Activated CD8-positive, alpha-beta memory T cell treated with anti-CD3 and anti-CD28 coated beads for 36 hours (primary cell): ENCODE measurements at regions not wholly inside any gene's neighbourhood (a gene's known extent, or its start where the extent isn't known, plus 50 kb on each side); places are given as distances from the start of the nearest gene placed in this dataset.

Experiments used
- CTCF ChIA-PET: fragments of 350-600 bp; sonication (Branson Sonifier 250); formaldehyde crosslinking; loops from one replicate; lab custom pipeline; 2021; ENCODE audit warnings: antibody characterized with exemption; lab: Charles Lee
- POLR2A ChIA-PET: fragments of 350-600 bp; sonication (Branson Sonifier 250); formaldehyde crosslinking; loops from one replicate; lab custom pipeline; 2021; ENCODE audit warnings: antibody characterized with exemption; lab: Charles Lee

DNA sequence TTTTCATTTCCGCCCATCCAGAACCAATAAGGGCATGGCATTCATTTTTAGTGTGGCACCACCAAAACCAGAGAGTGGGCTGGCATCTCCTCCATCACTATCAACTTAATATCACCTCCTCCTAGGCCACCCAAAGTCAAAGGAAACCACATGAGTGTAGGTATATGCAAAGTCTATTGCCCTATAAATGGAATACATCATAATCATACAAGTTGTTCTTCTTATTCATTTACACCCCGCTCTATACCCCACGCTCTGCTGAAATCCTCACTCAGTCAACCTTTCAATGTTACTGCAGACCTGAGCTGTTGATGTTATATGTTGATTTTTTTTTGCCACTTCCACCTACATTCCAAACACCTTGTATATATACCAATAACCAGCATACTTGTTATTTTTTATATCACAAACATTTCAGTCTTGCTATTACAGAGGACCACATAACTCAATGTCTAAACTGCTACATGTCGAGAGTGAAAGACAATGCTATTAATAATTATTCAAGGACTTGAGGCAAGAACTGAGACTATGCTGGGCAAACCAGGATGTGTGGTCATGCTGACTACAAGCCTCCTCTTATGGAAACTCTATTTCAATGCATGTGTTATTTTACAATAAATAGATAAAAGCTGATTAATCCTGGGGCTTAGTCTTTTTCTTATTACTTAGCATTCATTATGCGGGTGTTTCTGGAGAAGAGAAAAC is 466.5 kb upstream of the ID2 start:
- CTCF ChIA-PET = no interaction called here

GRCh38 chr2:8215982-8216381 is 465.9 kb upstream of the ID2 start:
- ChIA-PET CTCF (no interaction called here), POLR2A (no interaction called here)

More for the DNA sequence above, 466.5 kb upstream of the ID2 start:
- POLR2A ChIA-PET = no interaction called here

- ChIA-PET POLR2A (no interaction called here), CTCF (no interaction called here)
Measured at GRCh38 chr2:8216397-8216796, 465.5 kb upstream of the ID2 start.

DNA sequence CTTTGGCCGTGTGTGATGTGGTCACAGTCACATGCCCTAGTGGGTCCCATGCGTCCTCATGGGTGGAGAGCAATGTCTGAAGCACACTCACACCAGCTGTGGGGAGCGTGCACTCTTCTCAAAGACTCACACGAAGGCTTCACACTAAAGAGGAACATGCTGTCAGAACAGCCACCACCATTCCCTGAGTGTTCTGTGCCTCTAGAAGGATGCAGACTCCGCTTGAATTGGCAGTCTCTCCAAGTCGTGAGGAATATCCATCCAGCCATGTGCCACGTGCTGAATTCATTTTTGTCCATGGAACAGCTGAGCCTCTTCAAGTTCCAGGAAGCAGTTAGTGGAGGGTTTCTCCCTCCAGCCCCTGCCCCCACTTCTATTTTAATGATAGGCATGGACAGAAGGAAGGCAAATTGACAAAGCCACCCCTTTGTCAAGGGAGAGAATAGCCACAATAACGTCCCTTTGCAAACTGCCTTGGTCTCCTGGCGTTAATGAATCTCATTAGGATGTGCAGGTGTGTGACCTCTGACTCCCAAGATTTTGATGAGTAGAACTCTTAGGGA is 464.3 kb upstream of the ID2 start:
- ChIA-PET POLR2A (no interaction called here), CTCF (no interaction called here)

DNA sequence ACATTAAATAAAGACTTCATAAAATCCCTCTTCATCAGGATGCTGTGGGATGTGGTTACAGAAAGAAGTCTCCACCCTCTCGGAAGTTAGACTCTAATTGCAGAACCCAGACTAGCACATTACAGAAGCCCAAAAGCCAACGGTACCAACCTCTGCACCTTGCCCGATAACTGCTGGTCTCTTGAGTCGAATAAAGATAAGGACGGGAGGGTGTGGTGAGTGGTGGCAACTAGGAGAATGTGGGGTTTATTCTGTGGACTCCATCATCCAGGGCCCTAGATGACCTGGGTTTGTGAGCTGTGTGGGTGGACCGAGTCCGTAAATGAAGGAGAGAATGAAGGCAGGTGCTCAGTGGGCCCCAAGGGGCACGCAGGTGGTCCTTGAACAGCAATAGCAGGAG is 462.8 kb upstream of the ID2 start:
- ChIA-PET POLR2A (no interaction called here), CTCF (no interaction called here)

GRCh38 chr2:8219631-8220355 is 462.1 kb upstream of the ID2 start:
- ChIA-PET POLR2A (no interaction called here), CTCF (no interaction called here)

DNA sequence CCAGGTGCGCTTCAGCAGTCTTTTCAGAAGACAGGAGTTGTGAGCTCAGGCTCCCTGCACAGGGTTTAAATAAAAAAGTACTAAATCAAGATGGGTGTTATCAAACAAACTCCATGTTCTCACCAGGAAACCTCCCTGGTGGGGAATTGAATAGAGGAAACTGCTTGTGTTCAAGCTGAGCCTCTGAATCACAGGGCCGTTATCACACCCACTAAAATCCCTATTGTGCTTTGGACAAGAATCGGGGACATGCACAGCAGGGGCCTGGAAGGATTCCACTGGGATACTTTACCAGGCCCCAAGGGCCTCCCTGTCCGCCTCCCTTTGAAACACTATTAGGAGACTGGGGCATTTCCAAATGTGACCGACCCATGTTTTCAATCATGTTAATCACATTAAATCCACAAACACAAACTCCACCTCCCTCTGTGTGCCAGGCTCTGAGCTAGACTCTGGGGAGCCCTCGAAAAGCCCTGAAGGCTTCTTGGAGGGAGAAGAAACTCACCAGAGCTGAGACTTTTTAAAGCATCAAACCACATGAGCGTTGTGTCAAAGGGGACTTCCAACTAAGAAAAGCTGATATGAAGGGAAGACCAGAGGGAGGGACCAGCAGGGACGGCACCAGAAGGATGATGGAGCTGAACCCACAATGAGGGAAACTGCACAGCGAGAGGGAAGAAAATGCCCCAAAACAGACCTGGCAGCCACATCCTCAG is 458.7 kb upstream of the ID2 start:
- POLR2A ChIA-PET = interaction anchor here (0.5 kb wide), 1 partner anchor 235 kb away, joined by 4 read pairs; no protein-coding TSS in a partner anchor
- CTCF ChIA-PET = no interaction called here

- POLR2A ChIA-PET = interaction anchor here (0.5 kb wide), 1 partner anchor 234 kb away, joined by 4 read pairs; no protein-coding TSS in a partner anchor
Measured at GRCh38 chr2:8223695-8224346, 458.0 kb upstream of the ID2 start.

GRCh38 chr2:8224347-8225190 is 457.3 kb upstream of the ID2 start:
- ChIA-PET POLR2A (no interaction called here), CTCF (no interaction called here)

More at GRCh38 chr2:8223695-8224346, 458.0 kb upstream of the ID2 start:
- CTCF ChIA-PET = no interaction called here

DNA sequence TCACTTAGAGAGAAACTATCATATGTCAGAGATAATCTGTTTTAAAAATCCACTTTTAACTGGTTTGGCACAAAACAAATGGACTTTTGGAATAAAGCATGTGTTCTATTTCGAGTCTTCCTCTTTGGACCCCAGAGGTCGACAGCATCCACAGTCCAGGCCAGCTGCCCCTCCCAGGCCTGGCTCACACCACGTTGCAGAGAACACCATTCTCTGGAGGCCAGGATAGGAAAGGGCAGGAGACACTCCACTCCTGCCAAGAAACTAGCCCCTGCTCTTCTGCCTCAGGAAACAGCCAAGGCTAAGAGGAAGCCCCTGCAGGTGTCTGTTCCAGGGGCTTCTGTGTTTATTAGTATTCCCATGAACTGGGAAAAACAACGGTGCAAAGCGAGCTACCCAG is 456.6 kb upstream of the ID2 start:
- ChIA-PET CTCF (no interaction called here), POLR2A (no interaction called here)

GRCh38 chr2:8225798-8226197 is 456.1 kb upstream of the ID2 start:
- CTCF ChIA-PET = no interaction called here
- POLR2A ChIA-PET = no interaction called here

GRCh38 chr2:8229546-8229986 is 452.3 kb upstream of the ID2 start:
- CTCF ChIA-PET = no interaction called here
- POLR2A ChIA-PET = interaction anchor here (0.6 to 0.7 kb wide), 2 partner anchors 152 to 452 kb away, joined by 3 read pairs; no protein-coding TSS in a partner anchor

- CTCF ChIA-PET = no interaction called here
- POLR2A ChIA-PET = no interaction called here
Measured at GRCh38 chr2:8230466-8230865, 451.4 kb upstream of the ID2 start.

DNA sequence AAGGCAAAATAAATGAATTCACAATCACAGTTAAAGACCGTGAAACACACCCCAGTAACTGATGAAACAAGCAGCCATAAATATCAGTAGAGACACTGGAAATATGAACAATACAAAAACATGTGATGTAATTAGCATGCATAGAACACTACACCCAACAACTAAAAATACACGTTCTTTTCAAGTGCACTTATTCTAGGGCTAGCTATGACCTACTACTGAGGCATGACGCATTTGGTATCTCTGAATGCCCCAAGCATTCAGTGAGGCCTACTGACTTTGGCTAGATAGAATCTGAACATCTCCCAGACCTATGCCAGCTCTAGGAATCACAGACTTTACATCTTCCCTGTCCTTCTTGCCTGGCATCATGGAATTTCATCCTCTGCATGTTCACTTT is 450.0 kb upstream of the ID2 start:
- POLR2A ChIA-PET = no interaction called here

DNA sequence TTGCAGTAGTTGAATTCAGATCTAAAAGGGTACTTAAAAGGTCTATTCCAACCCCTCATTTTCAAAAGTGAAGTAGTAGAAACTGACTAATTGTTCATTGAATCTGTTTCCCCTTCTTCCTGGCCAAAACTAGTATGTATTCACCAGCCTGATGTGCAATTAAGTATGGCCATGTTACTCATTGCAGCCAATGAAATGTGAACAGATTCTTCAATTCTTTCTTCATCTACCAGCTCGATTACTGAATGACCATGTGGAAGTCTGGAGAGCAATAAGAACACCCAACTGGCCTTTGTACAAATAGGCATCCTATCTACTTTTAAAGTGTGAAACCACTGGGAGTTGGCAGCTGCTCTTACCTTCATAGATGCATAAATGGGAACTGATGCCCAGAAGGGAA is 449.0 kb upstream of the ID2 start:
- CTCF ChIA-PET = no interaction called here
- POLR2A ChIA-PET = no interaction called here

More for the DNA sequence above, 450.0 kb upstream of the ID2 start:
- CTCF ChIA-PET = no interaction called here

DNA sequence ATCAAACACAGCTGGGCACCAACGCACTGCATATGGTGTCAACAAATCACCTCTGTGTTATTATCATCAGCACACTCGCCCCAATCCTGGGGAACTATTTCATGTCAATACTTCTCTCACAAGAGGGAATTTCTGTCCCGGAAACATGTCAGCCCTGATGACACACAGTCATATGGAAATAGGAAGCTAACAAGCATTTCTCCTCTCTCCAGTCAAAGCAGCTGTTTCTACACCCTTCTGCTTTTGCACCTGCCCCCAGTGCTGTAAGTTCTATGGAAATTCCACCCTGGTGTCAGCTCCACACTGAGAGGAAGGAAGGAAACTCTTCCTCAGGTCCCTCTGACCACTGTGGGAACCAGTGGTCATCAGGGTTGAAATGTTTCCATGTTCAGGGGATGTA is 447.6 kb upstream of the ID2 start:
- POLR2A ChIA-PET = no interaction called here
- CTCF ChIA-PET = no interaction called here

GRCh38 chr2:8234757-8235374 is 447.0 kb upstream of the ID2 start:
- ChIA-PET POLR2A (no interaction called here), CTCF (no interaction called here)

DNA sequence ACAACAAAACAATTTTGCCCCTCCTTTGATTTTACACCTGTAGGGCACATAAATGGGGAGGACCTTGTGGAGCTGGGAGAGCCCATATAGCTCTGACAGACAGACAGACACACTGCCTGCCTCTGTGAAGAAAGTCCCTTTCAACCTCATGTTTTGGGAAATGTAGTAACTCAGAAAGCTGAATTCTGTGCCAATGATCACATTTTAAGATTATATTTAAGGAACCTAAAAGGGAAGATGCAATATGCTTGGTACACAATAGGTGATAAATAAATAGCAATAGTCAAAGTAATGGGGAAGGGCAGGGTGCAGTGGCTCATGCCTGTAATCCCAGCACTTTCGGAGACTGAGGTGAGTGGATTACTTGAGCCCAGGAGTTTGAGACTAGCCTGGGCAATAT is 446.4 kb upstream of the ID2 start:
- POLR2A ChIA-PET = no interaction called here
- CTCF ChIA-PET = no interaction called here
